Spleen (tissue), 7 donors: ENCODE measurements at regions not wholly inside any gene's neighbourhood (a gene's known extent, or its start where the extent isn't known, plus 50 kb on each side); places are given as distances from the start of the nearest gene placed in this dataset.
"Not testable (repeated sequence)": the region's sequence is repeated elsewhere in the genome, so short reads cannot be mapped to it uniquely, and the experiment has no call there.

ENCODE experiments used
- CTCF ChIP-seq, 11 experiments: fragments of 200-600 bp in 7 of 11; fragments of 450-650 bp in 4 of 11; sonication (generic) in 4 of 11; IDR thresholded peaks in 8 of 11; conservative IDR thresholded peaks in 3 of 11; 1 replicate in 7 of 11; 2 replicates in 4 of 11; pipeline versions ENCODE4 v1.4.0 to v1.8.0; 2016 to 2021; ENCODE audit warnings: antibody characterized with exemption in 11 of 11, inconsistent platforms in 4 of 11, mild to moderate bottlenecking in 1 of 11
- POLR2A ChIP-seq, 3 donors: fragments of 450-650 bp; IDR thresholded peaks; one replicate each; pipeline ENCODE4 v1.5.1; 2017; ENCODE audit warnings: antibody characterized with exemption in 3 of 3, mild to moderate bottlenecking in 1 of 3
- POLR2AphosphoS5 ChIP-seq, 3 donors: sonication (generic); formaldehyde crosslinking; IDR thresholded peaks; one replicate each; pipeline ENCODE4 v1.5.1; 2017; ENCODE audit warnings: antibody characterized with exemption in 3 of 3
- donor health status: DM: no; HTN: no; CAD: no; lungs with moderate emphysema.
- donor health status: DM: no; HTN: no; CAD: no.
- donor health status: DM: no; HTN: no; CAD: no.

- not testable (repeated sequence) for TF ChIP-seq POLR2AphosphoS5 (IDR thresholded peaks at IDR 0.05); CTCF (IDR thresholded peaks at IDR 0.05 in 8 of 11, conservative IDR thresholded peaks at IDR 0.05 in 3 of 11); POLR2A (IDR thresholded peaks at IDR 0.05)
Measured at GRCh38 chr1:173370586-173370985, 106.5 kb upstream of the PRDX6 start.
